PC-3 (cell line): ENCODE measurements at regions not wholly inside any gene's neighbourhood (a gene's known extent, or its start where the extent isn't known, plus 50 kb on each side); places are given as distances from the start of the nearest gene placed in this dataset.

Source experiments
- EZH2 ChIP-seq: fragments of 300-600 bp; sonication (generic); IDR thresholded peaks from one replicate; pipeline ENCODE4 v1.6.1; 2017; ENCODE audit warnings: antibody characterized with exemption, mild to moderate bottlenecking, low read length; ENCODE audit not compliant: unreplicated experiment
- EZH2phosphoT487 ChIP-seq: fragments of 300-600 bp; sonication (generic); IDR thresholded peaks from 2 replicates; pipeline ENCODE4 v1.6.1; 2018; ENCODE audit warnings: mild to moderate bottlenecking, antibody characterized with exemption, low read length, borderline replicate concordance
- TF ChIP-seq, protein P1 (sequence below): fragments of 300-600 bp; sonication (generic); conservative IDR thresholded peaks from 2 replicates; pipeline ENCODE4 v1.5.1; 2017; ENCODE audit warnings: antibody characterized with exemption, low read depth, mild to moderate bottlenecking, low read length

DNA sequence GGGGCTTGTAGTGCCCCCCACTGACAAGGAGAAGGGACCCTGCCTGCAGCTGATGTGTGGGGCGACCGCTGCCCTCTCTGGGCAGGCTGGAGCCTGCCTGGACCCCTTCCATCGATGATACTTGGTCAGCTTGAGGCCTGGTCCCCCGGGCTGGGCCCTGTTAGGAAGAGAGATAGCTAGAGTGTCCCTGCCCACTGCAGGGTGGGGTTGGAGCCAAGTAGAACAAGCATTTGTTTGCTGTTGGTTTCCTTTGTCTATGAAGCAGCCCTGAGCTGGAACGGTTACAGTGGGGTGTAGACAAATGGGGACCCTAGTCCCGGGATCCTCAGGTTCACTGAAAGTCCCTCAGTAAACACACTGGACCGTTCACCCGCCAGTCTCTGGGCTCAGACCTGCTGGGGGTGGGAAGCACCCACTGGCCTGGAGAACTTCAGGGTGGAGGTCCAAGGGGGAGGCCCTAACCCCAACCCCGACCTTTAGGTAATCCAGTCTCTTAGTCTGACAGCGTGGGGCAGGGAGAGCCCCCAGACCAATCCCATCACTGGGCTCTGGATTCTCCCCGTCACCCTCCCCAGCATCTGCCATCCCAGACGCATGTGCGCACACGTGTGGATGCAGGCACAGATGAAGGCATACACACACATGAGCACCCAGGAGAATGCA lies 204.8 kb upstream of the ZNF536 start:
- TF ChIP-seq, protein P1, sequence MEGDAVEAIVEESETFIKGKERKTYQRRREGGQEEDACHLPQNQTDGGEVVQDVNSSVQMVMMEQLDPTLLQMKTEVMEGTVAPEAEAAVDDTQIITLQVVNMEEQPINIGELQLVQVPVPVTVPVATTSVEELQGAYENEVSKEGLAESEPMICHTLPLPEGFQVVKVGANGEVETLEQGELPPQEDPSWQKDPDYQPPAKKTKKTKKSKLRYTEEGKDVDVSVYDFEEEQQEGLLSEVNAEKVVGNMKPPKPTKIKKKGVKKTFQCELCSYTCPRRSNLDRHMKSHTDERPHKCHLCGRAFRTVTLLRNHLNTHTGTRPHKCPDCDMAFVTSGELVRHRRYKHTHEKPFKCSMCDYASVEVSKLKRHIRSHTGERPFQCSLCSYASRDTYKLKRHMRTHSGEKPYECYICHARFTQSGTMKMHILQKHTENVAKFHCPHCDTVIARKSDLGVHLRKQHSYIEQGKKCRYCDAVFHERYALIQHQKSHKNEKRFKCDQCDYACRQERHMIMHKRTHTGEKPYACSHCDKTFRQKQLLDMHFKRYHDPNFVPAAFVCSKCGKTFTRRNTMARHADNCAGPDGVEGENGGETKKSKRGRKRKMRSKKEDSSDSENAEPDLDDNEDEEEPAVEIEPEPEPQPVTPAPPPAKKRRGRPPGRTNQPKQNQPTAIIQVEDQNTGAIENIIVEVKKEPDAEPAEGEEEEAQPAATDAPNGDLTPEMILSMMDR = no peak
- TF ChIP-seq EZH2 (no peak), EZH2phosphoT487 (no peak)
